A673 (cell line): ENCODE measurements at regions not wholly inside any gene's neighbourhood (a gene's known extent, or its start where the extent isn't known, plus 50 kb on each side); places are given as distances from the start of the nearest gene placed in this dataset.

ENCODE experiments used
- EZH2 ChIP-seq: fragments of 200-600 bp; sonication (generic); IDR thresholded peaks from 2 replicates; pipeline ENCODE4 v1.6.1; 2017; ENCODE audit warnings: borderline replicate concordance, low read depth, mild to moderate bottlenecking, mixed read lengths, antibody characterized with exemption, low read length; ENCODE audit not compliant: poor library complexity, severe bottlenecking
- TF ChIP-seq, protein P1 (sequence below): fragments of 300-800, 200-600 bp; sonication (generic); conservative IDR thresholded peaks from 2 replicates; pipeline ENCODE4 v1.5.1; 2017; ENCODE audit warnings: low read depth, mild to moderate bottlenecking, antibody characterized with exemption, low read length, moderate library complexity, mixed read lengths

GRCh38 chr11:37223962-37224361 is 625.9 kb upstream of the RAG2 start:
- TF ChIP-seq, protein P1, sequence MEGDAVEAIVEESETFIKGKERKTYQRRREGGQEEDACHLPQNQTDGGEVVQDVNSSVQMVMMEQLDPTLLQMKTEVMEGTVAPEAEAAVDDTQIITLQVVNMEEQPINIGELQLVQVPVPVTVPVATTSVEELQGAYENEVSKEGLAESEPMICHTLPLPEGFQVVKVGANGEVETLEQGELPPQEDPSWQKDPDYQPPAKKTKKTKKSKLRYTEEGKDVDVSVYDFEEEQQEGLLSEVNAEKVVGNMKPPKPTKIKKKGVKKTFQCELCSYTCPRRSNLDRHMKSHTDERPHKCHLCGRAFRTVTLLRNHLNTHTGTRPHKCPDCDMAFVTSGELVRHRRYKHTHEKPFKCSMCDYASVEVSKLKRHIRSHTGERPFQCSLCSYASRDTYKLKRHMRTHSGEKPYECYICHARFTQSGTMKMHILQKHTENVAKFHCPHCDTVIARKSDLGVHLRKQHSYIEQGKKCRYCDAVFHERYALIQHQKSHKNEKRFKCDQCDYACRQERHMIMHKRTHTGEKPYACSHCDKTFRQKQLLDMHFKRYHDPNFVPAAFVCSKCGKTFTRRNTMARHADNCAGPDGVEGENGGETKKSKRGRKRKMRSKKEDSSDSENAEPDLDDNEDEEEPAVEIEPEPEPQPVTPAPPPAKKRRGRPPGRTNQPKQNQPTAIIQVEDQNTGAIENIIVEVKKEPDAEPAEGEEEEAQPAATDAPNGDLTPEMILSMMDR: no peak
- TF ChIP-seq EZH2: no peak
